SK-N-SH (cell line): ENCODE measurements at regions not wholly inside any gene's neighbourhood (a gene's known extent, or its start where the extent isn't known, plus 50 kb on each side); places are given as distances from the start of the nearest gene placed in this dataset.

Experiments used
- CTCF ChIP-seq: fragments of 200-600 bp; sonication (generic); IDR thresholded peaks from 2 replicates; pipeline ENCODE4 v1.6.1; 2017; ENCODE audit warnings: antibody characterized with exemption, mild to moderate bottlenecking, moderate library complexity
- FOXJ3 ChIP-seq: sonication (generic); formaldehyde crosslinking; IDR thresholded peaks from 2 replicates; pipeline ENCODE4 v1.5.1; 2020; ENCODE audit warnings: mild to moderate bottlenecking, missing genetic modification reagents
- MAX ChIP-seq: IDR thresholded peaks from 2 replicates; pipeline ENCODE4 v1.4.0; 2012; ENCODE audit warnings: low read depth
- NRF1 ChIP-seq: IDR thresholded peaks from 2 replicates; pipeline ENCODE4 v1.6.1; 2012; ENCODE audit warnings: low read depth, mild to moderate bottlenecking, low read length
- POLR2AphosphoS5 ChIP-seq: IDR thresholded peaks from 2 replicates; pipeline ENCODE4 v1.6.1; 2012; ENCODE audit warnings: low read depth, low read length
- SMC3 ChIP-seq: IDR thresholded peaks from 2 replicates; pipeline ENCODE4 v1.6.1; 2012; ENCODE audit warnings: low read depth, low read length, improper control_type of control experiment
- TCF12 ChIP-seq: IDR thresholded peaks from 2 replicates; pipeline ENCODE4 v1.4.0; 2012
- TEAD4 ChIP-seq: IDR thresholded peaks from 2 replicates; pipeline ENCODE4 v1.4.0; 2012; ENCODE audit warnings: mild to moderate bottlenecking, borderline replicate concordance; ENCODE audit not compliant: insufficient read depth

GRCh38 chr11:37078521-37078920 lies 480.5 kb upstream of the RAG2 start:
- no peak for TF ChIP-seq NRF1
- no peak for TF ChIP-seq CTCF
- no peak for TF ChIP-seq FOXJ3
- TF ChIP-seq MAX = no peak
- no peak for TF ChIP-seq POLR2AphosphoS5
- no peak for TF ChIP-seq TEAD4
- no peak for TF ChIP-seq TCF12
- TF ChIP-seq SMC3 = no peak
